ENCODE measurements at regions not wholly inside any gene's neighbourhood (a gene's known extent, or its start where the extent isn't known, plus 50 kb on each side); places are given as distances from the start of the nearest gene placed in this dataset.

DNA sequence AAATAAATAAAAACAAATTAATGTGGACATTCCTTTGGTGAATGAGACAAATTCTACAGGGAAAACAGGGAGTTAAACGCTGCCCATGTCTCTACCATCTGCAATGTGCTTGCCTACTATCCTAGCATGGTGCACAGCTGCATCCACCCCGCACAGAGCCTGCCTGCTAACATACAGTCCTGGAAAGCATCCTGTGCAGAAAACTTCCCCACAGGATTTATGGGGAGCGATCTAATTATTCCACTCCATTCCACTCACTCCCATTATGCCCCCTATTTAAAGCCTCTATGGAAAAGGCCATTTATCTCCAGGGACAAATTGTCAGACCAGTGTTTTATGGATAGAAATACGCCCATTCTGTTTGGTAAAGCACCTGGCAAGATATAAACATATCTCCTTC is 144.5 kb downstream of the MAF start:
- DNase-seq (ENCODE audit: low read depth) = no peak
- TF ChIP-seq, protein P1, sequence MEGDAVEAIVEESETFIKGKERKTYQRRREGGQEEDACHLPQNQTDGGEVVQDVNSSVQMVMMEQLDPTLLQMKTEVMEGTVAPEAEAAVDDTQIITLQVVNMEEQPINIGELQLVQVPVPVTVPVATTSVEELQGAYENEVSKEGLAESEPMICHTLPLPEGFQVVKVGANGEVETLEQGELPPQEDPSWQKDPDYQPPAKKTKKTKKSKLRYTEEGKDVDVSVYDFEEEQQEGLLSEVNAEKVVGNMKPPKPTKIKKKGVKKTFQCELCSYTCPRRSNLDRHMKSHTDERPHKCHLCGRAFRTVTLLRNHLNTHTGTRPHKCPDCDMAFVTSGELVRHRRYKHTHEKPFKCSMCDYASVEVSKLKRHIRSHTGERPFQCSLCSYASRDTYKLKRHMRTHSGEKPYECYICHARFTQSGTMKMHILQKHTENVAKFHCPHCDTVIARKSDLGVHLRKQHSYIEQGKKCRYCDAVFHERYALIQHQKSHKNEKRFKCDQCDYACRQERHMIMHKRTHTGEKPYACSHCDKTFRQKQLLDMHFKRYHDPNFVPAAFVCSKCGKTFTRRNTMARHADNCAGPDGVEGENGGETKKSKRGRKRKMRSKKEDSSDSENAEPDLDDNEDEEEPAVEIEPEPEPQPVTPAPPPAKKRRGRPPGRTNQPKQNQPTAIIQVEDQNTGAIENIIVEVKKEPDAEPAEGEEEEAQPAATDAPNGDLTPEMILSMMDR (IDR thresholded peaks at IDR 0.05; ENCODE audit: low read length, missing control alignments) = no peak
- H3K4me3 ChIP-seq (replicated peaks; ENCODE audit: low read depth, low read length) = no peak overlapping the region

DNA sequence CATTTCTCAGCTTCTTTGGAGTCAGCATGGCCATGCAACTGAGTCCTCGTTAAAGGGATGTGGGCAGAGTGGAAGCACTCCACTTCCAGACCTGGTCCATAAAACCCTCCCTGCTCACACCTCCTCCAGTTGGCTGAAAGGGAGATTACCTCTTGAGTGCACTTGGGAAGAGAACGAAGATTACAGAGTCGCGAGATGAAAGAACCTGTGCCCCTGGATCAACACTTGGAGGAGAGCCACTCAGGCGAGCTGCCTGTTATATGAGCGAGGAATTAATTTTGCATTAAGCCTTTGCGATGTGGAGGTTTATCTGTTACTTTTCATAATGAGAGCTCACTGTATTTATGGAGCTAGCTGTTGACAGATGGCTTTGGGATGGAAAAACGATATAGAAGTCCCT is 147.9 kb downstream of the MAF start:
- TF ChIP-seq, protein P1 (IDR thresholded peaks at IDR 0.05; ENCODE audit: low read length, missing control alignments) = no peak
- no peak for DNase-seq (ENCODE audit: low read depth)
- H3K4me3 ChIP-seq (replicated peaks; ENCODE audit: low read depth, low read length) = no peak overlapping the region

DNA sequence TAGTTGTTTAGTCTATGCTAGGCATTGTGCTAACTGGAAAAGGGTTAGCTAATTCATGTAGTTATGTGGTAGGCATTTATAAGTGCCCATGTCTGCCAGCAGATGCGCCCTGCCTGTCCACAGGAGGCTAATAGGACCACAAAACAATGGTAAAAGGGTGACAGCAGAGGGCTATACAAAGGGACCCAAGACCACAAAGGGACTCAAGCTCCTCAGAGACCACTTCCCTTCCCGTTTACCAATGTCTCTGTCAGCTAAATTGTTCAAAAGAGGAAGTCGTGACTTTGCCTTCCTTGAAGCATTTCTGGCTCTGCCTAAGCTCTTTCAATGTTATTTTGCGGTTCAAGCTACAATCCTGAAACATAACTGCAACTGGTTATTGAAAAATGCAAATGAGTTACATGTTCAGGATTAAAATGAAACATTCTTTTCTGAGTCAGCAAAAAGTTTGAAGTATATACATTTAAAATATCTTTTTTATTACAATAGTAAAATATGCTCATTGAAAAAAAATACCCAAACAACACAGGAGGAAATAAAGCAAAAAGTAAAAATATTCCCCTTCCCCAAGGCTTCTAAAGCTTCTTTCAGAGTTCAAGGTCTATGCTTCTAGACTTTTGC is 149.2 kb downstream of the MAF start:
- no peak for DNase-seq (ENCODE audit: low read depth)
- TF ChIP-seq, protein P1 (IDR thresholded peaks at IDR 0.05; ENCODE audit: low read length, missing control alignments) = no peak

DNA sequence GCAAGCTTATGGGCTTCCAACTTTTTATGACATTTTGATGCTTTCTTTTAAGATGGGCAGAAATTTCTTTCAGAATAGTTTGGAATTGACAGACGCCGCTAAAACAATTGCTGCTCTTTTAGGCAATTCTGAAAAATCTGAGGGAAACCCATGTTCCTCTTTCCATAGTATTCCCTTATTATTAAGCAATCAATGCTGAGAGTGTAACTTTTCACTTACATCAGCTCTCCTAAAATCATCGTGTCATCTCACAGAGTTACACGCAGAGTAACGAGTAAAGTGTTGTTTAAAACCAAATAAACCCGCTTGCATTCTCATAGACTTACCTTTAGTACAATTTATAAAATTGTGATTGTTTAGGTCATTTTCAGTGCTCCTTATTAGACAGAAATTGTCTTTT is 150.6 kb downstream of the MAF start:
- H3K4me3 ChIP-seq (replicated peaks; ENCODE audit: low read depth, low read length) = no peak overlapping the region
- DNase-seq (ENCODE audit: low read depth) = no peak
- TF ChIP-seq, protein P1 (IDR thresholded peaks at IDR 0.05; ENCODE audit: low read length, missing control alignments) = no peak

More for the DNA sequence above, 149.2 kb downstream of the MAF start:
- no peak overlapping the region for H3K4me3 ChIP-seq (replicated peaks; ENCODE audit: low read depth, low read length)

DNA sequence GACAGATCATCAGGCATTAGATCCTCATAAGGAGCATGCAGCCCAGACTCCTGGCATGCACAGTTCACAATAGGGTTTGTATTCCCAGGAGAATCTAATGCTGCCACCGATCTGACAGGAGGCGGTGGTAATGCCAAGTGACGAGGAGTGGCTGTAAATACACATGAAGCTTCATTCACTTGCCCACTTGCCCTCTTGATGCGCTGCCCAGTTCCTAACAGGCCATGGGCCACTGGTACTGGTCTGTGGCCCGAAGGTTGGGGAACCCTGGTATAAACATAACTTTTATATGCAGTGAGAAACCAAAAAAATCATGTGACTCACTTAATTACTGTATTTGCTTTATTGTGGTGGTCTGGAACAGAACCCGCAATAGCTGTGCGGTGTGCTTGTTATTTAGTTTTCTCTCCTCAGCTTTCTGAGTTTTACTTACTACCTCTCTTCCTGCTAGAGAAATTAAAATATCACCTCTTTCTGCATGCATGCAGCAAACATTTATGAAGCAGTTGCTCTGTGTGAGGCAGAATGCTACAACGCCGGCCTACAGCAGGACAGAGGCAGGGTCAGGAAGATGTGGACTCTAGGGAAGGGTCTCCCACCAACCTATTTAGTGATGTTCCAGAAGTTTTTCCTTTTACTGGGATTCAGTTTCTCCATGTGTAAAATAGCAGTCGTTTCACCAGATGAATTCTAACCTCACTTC is 151.3 kb downstream of the MAF start:
- DNase-seq (ENCODE audit: low read depth) = no peak
- no peak overlapping the region for H3K4me3 ChIP-seq (replicated peaks; ENCODE audit: low read depth, low read length)
- TF ChIP-seq, protein P1 (IDR thresholded peaks at IDR 0.05; ENCODE audit: low read length, missing control alignments) = no peak

DNA sequence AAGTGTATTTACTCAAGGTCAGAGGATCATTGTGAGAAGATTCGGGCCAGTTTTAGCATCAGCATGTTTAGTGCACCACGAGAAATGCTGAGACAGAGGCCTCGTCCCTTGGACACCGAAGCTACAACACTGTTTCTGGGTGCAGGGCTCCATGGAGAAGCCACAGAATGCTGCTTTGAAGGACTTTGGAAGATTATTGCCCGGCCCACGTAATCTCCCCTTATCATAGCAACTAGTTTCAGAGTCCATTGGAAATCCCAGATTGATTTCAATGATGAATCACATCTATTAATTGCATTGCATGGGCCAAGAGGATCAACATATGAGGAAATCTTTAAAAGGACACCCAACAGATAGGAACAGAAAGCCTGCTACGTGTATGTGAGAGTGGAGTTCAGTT is 156.0 kb downstream of the MAF start:
- TF ChIP-seq, protein P1 (IDR thresholded peaks at IDR 0.05; ENCODE audit: low read length, missing control alignments) = no peak
- DNase-seq (ENCODE audit: low read depth) = no peak
- H3K4me3 ChIP-seq (replicated peaks; ENCODE audit: low read depth, low read length) = no peak overlapping the region

DNA sequence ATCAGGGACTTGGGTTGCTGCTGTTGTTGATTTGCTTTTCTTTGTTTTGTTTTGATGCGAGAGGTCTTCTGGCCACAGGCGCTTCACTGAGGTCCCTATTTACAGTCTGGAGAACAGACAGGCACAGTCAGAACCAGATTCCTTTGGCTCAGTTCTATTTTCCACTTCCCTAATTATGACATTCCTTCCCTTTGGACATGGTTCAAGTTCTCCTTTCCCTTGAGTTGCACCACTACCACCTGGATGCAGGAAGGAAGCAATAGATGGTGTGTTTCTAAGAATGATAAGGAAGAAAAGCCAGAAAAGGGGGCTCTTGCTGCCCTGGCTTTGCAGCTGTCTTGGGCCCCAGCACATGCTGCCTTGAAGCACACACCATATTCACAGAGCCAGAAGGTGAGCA is 160.6 kb downstream of the MAF start:
- TF ChIP-seq, protein P1 (IDR thresholded peaks at IDR 0.05; ENCODE audit: low read length, missing control alignments) = no peak
- no peak overlapping the region for H3K4me3 ChIP-seq (replicated peaks; ENCODE audit: low read depth, low read length)
- DNase-seq (ENCODE audit: low read depth) = no peak

Measured in fibroblast of pulmonary artery (primary cell).